ENCODE measurements at regions not wholly inside any gene's neighbourhood (a gene's known extent, or its start where the extent isn't known, plus 50 kb on each side); places are given as distances from the start of the nearest gene placed in this dataset.
"Not testable (repeated sequence)": the region's sequence is repeated elsewhere in the genome, so short reads cannot be mapped to it uniquely, and the experiment has no call there.

GRCh38 chr1:9941-10717, 441.3 kb downstream of the OR4F29 start:
- not testable (repeated sequence) for TF ChIP-seq YY1 (IDR thresholded peaks at IDR 0.05; ENCODE audit: insufficient read depth, insufficient read length); ZNF274 (IDR thresholded peaks at IDR 0.05; ENCODE audit: low read depth, low read length); SUZ12 (IDR thresholded peaks at IDR 0.05; ENCODE audit: extremely low read depth, insufficient read depth, insufficient read length)
